ENCODE measurements at regions not wholly inside any gene's neighbourhood (a gene's known extent, or its start where the extent isn't known, plus 50 kb on each side); places are given as distances from the start of the nearest gene placed in this dataset.
"Not testable (repeated sequence)": the region's sequence is repeated elsewhere in the genome, so short reads cannot be mapped to it uniquely, and the experiment has no call there.

GRCh38 chr16:73420676-73421075 lies 372.7 kb upstream of the ZFHX3 start:
- H3K4me3 ChIP-seq (ENCODE audit: low read length) = no peak overlapping the region

GRCh38 chr16:73420244-73420643 lies 372.3 kb upstream of the ZFHX3 start:
- DNase-seq (ENCODE audit: low read depth, low spot score) = no peak
- no peak overlapping the region for H3K4me3 ChIP-seq (ENCODE audit: low read length)

More at GRCh38 chr16:73420676-73421075, 372.7 kb upstream of the ZFHX3 start:
- DNase-seq (ENCODE audit: low read depth, low spot score) = no peak

GRCh38 chr16:73418691-73419090 lies 370.8 kb upstream of the ZFHX3 start:
- H3K4me3 ChIP-seq (ENCODE audit: low read length) = no peak overlapping the region
- DNase-seq (ENCODE audit: low read depth, low spot score) = no peak

GRCh38 chr16:73418051-73418450 lies 370.1 kb upstream of the ZFHX3 start:
- no peak for DNase-seq (ENCODE audit: low read depth, low spot score)
- no peak overlapping the region for H3K4me3 ChIP-seq (ENCODE audit: low read length)

GRCh38 chr16:73415286-73415685 lies 367.4 kb upstream of the ZFHX3 start:
- DNase-seq (ENCODE audit: low read depth, low spot score) = no peak
- no peak overlapping the region for H3K4me3 ChIP-seq (ENCODE audit: low read length)

GRCh38 chr16:73414638-73415037 lies 366.7 kb upstream of the ZFHX3 start:
- DNase-seq (ENCODE audit: low read depth, low spot score) = no peak
- H3K4me3 ChIP-seq (ENCODE audit: low read length) = no peak overlapping the region

GRCh38 chr16:73413830-73414190 lies 365.9 kb upstream of the ZFHX3 start:
- no peak for DNase-seq (ENCODE audit: low read depth, low spot score)
- no peak overlapping the region for H3K4me3 ChIP-seq (ENCODE audit: low read length)

GRCh38 chr16:73413091-73413829 lies 365.3 kb upstream of the ZFHX3 start:
- DNase-seq (ENCODE audit: low read depth, low spot score) = no peak
- H3K4me3 ChIP-seq (ENCODE audit: low read length) = no peak overlapping the region

- H3K4me3 ChIP-seq (ENCODE audit: low read length) = no peak overlapping the region
- no peak for DNase-seq (ENCODE audit: low read depth, low spot score)
Observed at GRCh38 chr16:73412416-73412815, 364.5 kb upstream of the ZFHX3 start.

GRCh38 chr16:73408716-73409115 lies 360.8 kb upstream of the ZFHX3 start:
- H3K4me3 ChIP-seq (ENCODE audit: low read length) = no peak overlapping the region
- DNase-seq (ENCODE audit: low read depth, low spot score) = no peak

GRCh38 chr16:73408311-73408710 lies 360.4 kb upstream of the ZFHX3 start:
- H3K4me3 ChIP-seq (ENCODE audit: low read length) = no peak overlapping the region
- DNase-seq (ENCODE audit: low read depth, low spot score) = no peak

GRCh38 chr16:73405851-73406250 lies 357.9 kb upstream of the ZFHX3 start:
- H3K4me3 ChIP-seq (ENCODE audit: low read length) = no peak overlapping the region
- DNase-seq (ENCODE audit: low read depth, low spot score) = no peak

GRCh38 chr16:73404001-73404400 lies 356.1 kb upstream of the ZFHX3 start:
- no peak overlapping the region for H3K4me3 ChIP-seq (ENCODE audit: low read length)
- no peak for DNase-seq (ENCODE audit: low read depth, low spot score)

- no peak overlapping the region for H3K4me3 ChIP-seq (ENCODE audit: low read length)
- DNase-seq (ENCODE audit: low read depth, low spot score) = no peak
Observed at GRCh38 chr16:73403291-73403690, 355.4 kb upstream of the ZFHX3 start.

GRCh38 chr16:73400951-73401350 lies 353.0 kb upstream of the ZFHX3 start:
- no peak for DNase-seq (ENCODE audit: low read depth, low spot score)
- no peak overlapping the region for H3K4me3 ChIP-seq (ENCODE audit: low read length)

GRCh38 chr16:73399997-73400396 lies 352.1 kb upstream of the ZFHX3 start:
- no peak for DNase-seq (ENCODE audit: low read depth, low spot score)
- no peak overlapping the region for H3K4me3 ChIP-seq (ENCODE audit: low read length)

GRCh38 chr16:73399486-73399885 lies 351.6 kb upstream of the ZFHX3 start:
- H3K4me3 ChIP-seq (ENCODE audit: low read length) = no peak overlapping the region
- no peak for DNase-seq (ENCODE audit: low read depth, low spot score)

- H3K4me3 ChIP-seq (ENCODE audit: low read length); DNase-seq (ENCODE audit: low read depth, low spot score): not testable (repeated sequence)
Observed at GRCh38 chr16:73398604-73399003, 350.7 kb upstream of the ZFHX3 start.

- peak; percentile 97 for DNase-seq (ENCODE audit: low read depth, low spot score)
- H3K4me3 ChIP-seq (ENCODE audit: low read length) = no peak overlapping the region
Observed at GRCh38 chr16:73396556-73396955, 348.6 kb upstream of the ZFHX3 start.

GRCh38 chr16:73390936-73391335 lies 343.0 kb upstream of the ZFHX3 start:
- H3K4me3 ChIP-seq (ENCODE audit: low read length) = no peak overlapping the region
- no peak for DNase-seq (ENCODE audit: low read depth, low spot score)

- no peak for DNase-seq (ENCODE audit: low read depth, low spot score)
- H3K4me3 ChIP-seq (ENCODE audit: low read length) = no peak overlapping the region
Observed at GRCh38 chr16:73390491-73390890, 342.6 kb upstream of the ZFHX3 start.
